M059J (cell line): ENCODE measurements at regions not wholly inside any gene's neighbourhood (a gene's known extent, or its start where the extent isn't known, plus 50 kb on each side); places are given as distances from the start of the nearest gene placed in this dataset.

Source experiments
- DNase-seq: peaks from one replicate; pipeline ENCODE4 v3.0.0-alpha.2; 2012; ENCODE audit warnings: low read depth

GRCh38 chr7:84629640-84630318, 435.2 kb upstream of the SEMA3A start:
- DNase-seq, result no peak

GRCh38 chr7:84629216-84629615, 434.6 kb upstream of the SEMA3A start:
- DNase-seq, result peak; percentile 40

DNA sequence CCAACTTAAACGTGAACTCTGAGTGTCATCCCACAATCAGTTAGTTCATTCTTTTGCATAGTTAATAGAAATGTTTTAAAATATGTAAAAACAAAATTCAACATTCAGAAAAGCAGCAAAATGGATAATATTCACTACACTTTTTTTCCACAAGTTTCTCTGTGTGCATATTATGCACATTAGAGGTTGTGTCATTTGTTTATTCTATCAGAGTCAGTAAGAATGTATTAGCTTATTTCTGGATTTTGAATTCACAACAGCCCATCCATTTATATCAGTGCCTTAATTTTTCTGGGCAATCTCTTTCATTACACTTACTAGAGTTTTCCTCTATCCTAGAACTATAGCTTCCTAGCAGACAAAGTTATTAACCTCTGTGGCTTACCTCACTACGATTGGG, 432.7 kb upstream of the SEMA3A start:
- no peak for DNase-seq

GRCh38 chr7:84624927-84625326, 430.3 kb upstream of the SEMA3A start:
- DNase-seq, result no peak

GRCh38 chr7:84624527-84624926, 429.9 kb upstream of the SEMA3A start:
- DNase-seq, result no peak

DNA sequence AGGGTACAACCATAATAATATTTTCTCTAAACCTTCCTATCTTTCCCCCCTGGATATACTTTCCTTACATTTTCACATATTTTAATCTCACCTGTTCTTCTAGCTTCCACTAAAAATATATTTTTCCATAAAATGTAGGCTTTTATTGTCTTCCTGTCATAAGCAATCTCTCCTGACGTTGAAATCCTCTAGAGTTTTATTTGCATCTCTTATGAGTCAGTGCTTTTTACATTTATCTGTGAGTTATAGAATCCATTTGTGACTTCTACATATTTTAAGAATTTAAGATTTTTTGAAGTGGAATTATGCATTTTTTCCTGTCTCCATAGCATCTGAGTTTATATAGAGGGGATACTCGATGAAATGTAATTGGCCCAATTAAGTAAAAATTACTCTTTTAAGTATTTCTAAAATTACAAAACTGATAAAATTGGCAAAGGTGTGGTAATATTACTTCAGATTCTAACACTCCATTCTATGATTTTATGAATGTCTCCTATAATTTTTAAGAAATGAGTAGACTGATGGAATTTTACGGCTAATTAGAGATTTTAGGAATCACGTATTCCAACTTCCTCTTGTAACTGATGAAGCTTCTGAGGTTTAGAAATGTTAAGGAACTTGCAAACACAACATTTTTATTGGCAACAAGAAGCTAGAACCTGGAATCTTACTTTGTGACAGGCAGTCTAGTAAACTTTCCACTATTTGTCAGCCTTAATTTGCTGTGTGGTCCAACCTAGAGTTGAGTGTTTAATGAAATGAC, 422.9 kb upstream of the SEMA3A start:
- peak; percentile 17 for DNase-seq

GRCh38 chr7:84614821-84615501, 420.4 kb upstream of the SEMA3A start:
- no peak for DNase-seq

GRCh38 chr7:84612981-84613681, 418.5 kb upstream of the SEMA3A start:
- no peak for DNase-seq

- no peak for DNase-seq
Observed at GRCh38 chr7:84611391-84611790, 416.8 kb upstream of the SEMA3A start.

- DNase-seq, result no peak
Observed at GRCh38 chr7:84610390-84610789, 415.8 kb upstream of the SEMA3A start.

DNA sequence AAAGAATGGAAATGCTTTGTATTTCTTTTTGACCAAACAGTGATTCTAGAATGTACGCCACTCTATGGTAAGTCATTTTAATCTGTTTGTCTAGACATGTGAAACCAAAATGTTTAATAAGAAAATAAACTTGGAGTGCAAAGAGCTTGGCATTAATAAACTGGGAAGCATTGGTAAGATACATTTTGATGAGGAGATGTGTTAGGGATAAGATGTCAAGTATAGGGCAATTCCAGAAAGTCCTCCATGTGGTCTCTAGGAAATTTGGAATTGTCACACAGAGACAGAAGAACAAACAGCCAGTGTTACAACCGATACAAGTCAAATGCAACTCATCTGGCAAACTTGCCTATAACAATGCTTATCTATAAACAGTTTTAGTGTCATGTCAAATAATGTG, 410.7 kb upstream of the SEMA3A start:
- no peak for DNase-seq

- DNase-seq, result no peak
Observed at GRCh38 chr7:84603545-84603944, 409.0 kb upstream of the SEMA3A start.

DNA sequence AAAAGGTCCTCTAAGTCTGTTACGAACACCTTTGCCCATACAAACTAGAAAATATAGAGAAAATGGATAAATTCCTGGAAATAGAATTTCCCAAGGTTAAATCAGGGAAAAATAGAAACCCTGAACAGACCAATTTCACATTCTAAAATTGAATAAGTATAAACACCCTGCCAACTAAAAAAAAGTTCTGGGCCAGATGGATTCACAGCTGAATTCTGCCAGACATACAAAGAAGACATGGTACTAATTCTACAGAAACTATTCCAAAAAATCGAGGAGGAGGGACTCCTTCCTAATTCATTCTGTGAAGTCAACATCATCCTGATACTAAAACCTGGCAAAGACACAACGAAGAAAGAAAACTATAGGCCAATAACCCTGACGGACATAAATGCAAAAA, 400.4 kb upstream of the SEMA3A start:
- no peak for DNase-seq

- DNase-seq, result no peak
Observed at GRCh38 chr7:84591897-84592296, 397.3 kb upstream of the SEMA3A start.

- DNase-seq, result no peak
Observed at GRCh38 chr7:84589012-84589411, 394.4 kb upstream of the SEMA3A start.

DNA sequence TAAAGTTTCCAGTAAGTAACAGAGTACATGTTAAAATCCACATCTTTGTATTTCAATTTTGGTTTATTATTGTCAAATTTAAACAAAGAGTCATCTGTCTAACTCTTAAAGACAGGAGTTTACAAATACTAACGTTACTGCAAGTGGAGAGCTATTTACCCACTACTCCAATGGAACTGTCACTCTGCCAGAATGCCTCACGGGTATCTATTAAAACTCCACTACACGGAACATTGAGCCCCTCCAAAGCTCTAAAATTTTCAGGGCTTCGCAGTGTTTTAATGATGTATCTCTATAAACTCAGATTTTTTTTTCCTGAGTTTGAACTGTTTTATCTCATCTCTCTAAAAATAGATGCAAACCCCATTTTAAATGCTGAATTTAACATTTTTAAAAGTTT, 388.7 kb upstream of the SEMA3A start:
- no peak for DNase-seq

DNA sequence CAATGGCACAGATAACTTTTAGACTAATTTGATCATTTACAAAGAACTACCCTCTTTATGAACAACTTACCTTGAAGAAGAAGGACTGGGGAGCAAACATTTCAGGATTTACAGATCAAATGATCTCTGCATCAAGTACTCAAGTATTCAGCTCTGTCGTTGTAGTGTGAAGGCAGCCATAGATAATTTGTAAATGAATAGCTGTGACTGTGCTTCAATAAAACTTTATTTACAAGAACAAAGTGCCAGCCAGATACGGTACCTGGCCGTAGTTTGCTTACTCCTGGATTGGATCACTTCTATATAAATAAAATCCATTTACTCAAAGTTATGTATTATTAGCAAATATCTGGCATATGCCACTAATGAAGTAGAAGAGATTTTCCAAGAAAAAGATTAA, 388.2 kb upstream of the SEMA3A start:
- DNase-seq, result no peak

- no peak for DNase-seq
Observed at GRCh38 chr7:84578825-84579224, 384.2 kb upstream of the SEMA3A start.

DNA sequence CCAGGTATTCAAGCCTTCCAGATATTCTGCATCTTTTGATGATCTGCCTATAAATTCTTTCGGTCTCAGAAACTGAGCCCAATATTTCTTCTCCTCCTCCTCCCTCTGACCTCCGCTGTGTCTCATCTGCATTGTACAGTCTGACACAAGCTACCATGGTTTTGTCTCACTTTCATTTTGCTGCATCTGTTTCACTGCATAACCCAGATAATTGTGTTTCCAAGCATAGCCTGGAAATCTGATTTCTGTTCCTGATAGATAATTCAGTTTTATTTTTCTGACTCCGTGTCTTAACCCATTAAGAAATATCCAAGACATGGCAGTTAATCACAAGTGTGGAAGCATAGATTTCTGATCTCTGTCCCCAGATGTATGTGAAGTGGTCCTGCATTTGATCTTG, 374.2 kb upstream of the SEMA3A start:
- no peak for DNase-seq

DNA sequence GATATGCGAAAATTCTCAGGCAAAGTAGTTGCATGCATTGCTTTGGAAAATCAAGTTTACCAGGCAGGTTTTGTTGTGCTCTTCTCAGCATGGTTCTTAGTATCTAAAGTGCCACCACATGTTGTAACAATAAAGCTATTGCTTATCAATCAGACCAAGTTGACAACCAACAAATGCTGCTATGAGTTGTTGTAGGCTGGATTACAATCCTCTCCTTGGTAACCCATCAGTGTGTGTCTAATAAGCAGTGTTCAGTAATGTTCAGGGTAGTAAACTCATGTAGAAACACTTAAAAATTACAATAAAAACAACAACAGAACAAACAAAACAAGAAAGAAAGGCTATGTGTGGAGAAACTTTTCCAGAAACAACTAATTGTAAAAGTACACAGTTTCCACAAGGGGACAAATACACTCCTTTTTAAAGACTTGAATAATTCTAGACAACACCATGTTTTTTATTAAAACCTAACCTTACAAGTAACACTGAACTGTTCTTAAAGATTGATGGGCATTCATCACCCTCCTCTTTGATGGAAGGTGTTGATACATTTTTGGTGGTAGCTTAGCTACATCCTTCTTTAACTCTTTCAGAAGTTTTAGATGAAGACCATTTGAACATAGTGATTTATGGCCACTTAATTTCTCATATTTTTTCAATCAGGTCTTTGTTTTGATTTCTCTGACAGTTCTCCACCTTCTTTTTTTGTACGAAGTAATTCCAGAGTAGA, 370.9 kb upstream of the SEMA3A start:
- no peak for DNase-seq

DNA sequence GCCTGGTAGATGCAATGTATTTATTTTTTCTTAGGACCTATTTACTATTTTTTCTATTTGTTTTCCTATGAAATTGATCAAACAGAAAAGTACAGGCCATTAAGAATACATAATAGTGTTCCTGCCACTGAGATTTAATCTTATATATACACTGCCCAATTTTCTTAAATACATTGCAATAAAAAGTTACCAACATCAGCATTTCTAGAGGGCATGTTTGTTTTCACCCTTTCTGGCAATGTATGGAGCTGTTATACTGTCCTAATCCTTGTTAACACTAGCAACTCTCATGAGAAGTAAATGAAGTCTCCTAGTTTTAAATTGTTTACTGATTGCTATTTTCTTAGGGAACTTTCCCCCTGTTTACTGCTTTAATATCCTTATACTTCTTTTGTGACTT, 359.1 kb upstream of the SEMA3A start:
- DNase-seq, result no peak

DNA sequence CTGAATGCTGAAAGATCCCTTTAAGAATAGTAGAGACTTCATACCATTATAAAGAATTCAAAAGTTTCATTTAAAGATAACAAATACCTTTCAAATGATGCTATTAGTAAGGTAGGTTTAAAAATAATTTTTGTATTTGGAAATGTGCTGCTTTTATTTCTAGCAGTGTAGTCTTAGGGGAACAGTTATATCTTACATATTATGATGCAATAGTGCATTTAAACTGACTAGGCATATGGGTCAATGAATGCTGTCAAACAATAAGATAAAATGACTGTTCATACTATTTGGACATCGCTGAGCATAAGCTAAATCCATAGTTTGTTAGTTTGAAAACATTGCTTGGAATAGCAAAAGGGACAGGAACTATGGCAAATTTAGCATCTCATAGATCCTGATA, 354.8 kb upstream of the SEMA3A start:
- DNase-seq, result no peak
